GM23248 (cell line): ENCODE measurements at regions not wholly inside any gene's neighbourhood (a gene's known extent, or its start where the extent isn't known, plus 50 kb on each side); places are given as distances from the start of the nearest gene placed in this dataset.

Experiments
- DNase-seq: peaks from one replicate; pipeline ENCODE4 v3.0.0-alpha.2; 2015
- H2AFZ ChIP-seq: fragments of 200-600 bp; sonication (generic); 2 replicates; pipeline ENCODE4 v1.6.1; 2016; ENCODE audit warnings: antibody characterized with exemption
- H3F3A ChIP-seq: fragments of 200-600 bp; sonication (generic); 2 replicates; pipeline ENCODE4 v1.6.1; 2016; ENCODE audit warnings: mild to moderate bottlenecking, antibody characterized with exemption, mixed run types; ENCODE audit not compliant: insufficient read depth
- H3K27ac ChIP-seq: fragments of 200-600 bp; sonication (generic); 2 replicates; pipeline ENCODE4 v1.5.1; 2016; ENCODE audit warnings: mild to moderate bottlenecking
- H3K27me3 ChIP-seq: fragments of 200-600 bp; sonication (generic); replicated peaks from 2 replicates; pipeline ENCODE4 v1.6.1; 2016; ENCODE audit warnings: mild to moderate bottlenecking; ENCODE audit not compliant: insufficient read depth
- H3K36me3 ChIP-seq: fragments of 200-600 bp; sonication (generic); 2 replicates; pipeline ENCODE4 v1.6.1; 2016; ENCODE audit warnings: low read depth, mild to moderate bottlenecking
- H3K4me1 ChIP-seq: fragments of 200-600 bp; sonication (generic); 2 replicates; pipeline ENCODE4 v1.6.1; 2016; ENCODE audit warnings: mild to moderate bottlenecking; ENCODE audit not compliant: insufficient read depth
- H3K4me2 ChIP-seq: fragments of 200-600 bp; sonication (generic); one replicate; pipeline ENCODE4 v1.6.1; 2016; ENCODE audit warnings: mild to moderate bottlenecking; ENCODE audit not compliant: unreplicated experiment
- H3K4me3 ChIP-seq: fragments of 200-600 bp; sonication (generic); 2 replicates; pipeline ENCODE4 v1.5.1; 2016; ENCODE audit warnings: mild to moderate bottlenecking
- H3K79me2 ChIP-seq: fragments of 200-600 bp; sonication (generic); 2 replicates; pipeline ENCODE4 v1.6.1; 2016; ENCODE audit warnings: mild to moderate bottlenecking; ENCODE audit not compliant: insufficient read depth
- H3K9ac ChIP-seq: fragments of 200-600 bp; sonication (generic); 2 replicates; pipeline ENCODE4 v1.6.1; 2016; ENCODE audit warnings: mild to moderate bottlenecking
- H3K9me2 ChIP-seq: fragments of 200-600 bp; sonication (generic); 2 replicates; pipeline ENCODE4 v1.6.1; 2016; ENCODE audit warnings: mixed run types, mild to moderate bottlenecking, moderate library complexity; ENCODE audit not compliant: insufficient read depth
- H3K9me3 ChIP-seq: fragments of 200-600 bp; sonication (generic); one replicate; pipeline ENCODE4 v1.6.1; 2017; ENCODE audit warnings: low read depth
- H4K20me1 ChIP-seq: fragments of 200-600 bp; sonication (generic); 2 replicates; pipeline ENCODE4 v1.6.0; 2016; ENCODE audit not compliant: insufficient read depth
- EZH2 ChIP-seq: fragments of 200-600 bp; sonication (generic); IDR thresholded peaks from 2 replicates; pipeline ENCODE4 v1.6.1; 2018; ENCODE audit warnings: antibody characterized with exemption, mild to moderate bottlenecking; ENCODE audit not compliant: insufficient read depth, poor library complexity, severe bottlenecking
- EZH2phosphoT487 ChIP-seq: fragments of 200-600 bp; sonication (generic); IDR thresholded peaks from 2 replicates; pipeline ENCODE4 v1.6.1; 2018; ENCODE audit warnings: antibody characterized with exemption, moderate library complexity, mild to moderate bottlenecking, low read depth; ENCODE audit not compliant: insufficient read depth
- WGBS, 2 experiments: methylation state at CpG; one replicate each; pipeline ENCODE4 v1.1.6; 2015 to 2017; ENCODE audit warnings: low lambda C conversion rate in 2 of 2, low coverage in 1 of 2; ENCODE audit errors: missing lambda C conversion rate in 2 of 2; 5-methylcytosine and 5-hydroxymethylcytosine counted together
- in situ Hi-C: fragments of 300-500 bp; cut with MboI; formaldehyde crosslinking; loops from 2 replicates; pipeline ENCODE4 v1.15.0; 2020

- Histone ChIP-seq H3K4me1 (no peaks in the 10 kb centered on the region), H3K36me3 (no peaks in the 10 kb centered on the region), H3K9me2 (no peaks in the 10 kb centered on the region), H4K20me1 (no peaks in the 10 kb centered on the region), H3K9me3 (no peaks in the 10 kb centered on the region), H3F3A (no peaks in the 10 kb centered on the region), H3K27me3 (peaks cover 9% of the 10 kb centered on the region; the same call in 1 of the 2 replicates), H3K9ac (no peak overlapping the region), H3K4me3 (no peak overlapping the region), H2AFZ (no peak overlapping the region), H3K27ac (no peak overlapping the region), H3K4me2 (no peak overlapping the region), H3K79me2 (no peaks in the 10 kb centered on the region)
- TF ChIP-seq EZH2phosphoT487 (no peak), EZH2 (no peak)
- DNase-seq: no peak
- in situ Hi-C loops: no loop called here
- WGBS, 2 experiments: 65 to 67% methylated on average over 4 of the region's 4 CpGs
These were observed 58.8 kb upstream of the NEK6 start for GRCh38 chr9:124198948-124199347.

- DNase-seq: no peak
- H4K20me1 ChIP-seq: no peaks in the 10 kb centered on the region
- no peak overlapping the region for H3K4me3 ChIP-seq
- 20 to 31% methylated on average over 3 of the region's 3 CpGs for WGBS, 2 experiments
- no peaks in the 10 kb centered on the region for H3F3A ChIP-seq
- in situ Hi-C loops: no loop called here
- H3K9me2 ChIP-seq: no peaks in the 10 kb centered on the region
- H3K36me3 ChIP-seq: no peaks in the 10 kb centered on the region
- H3K4me1 ChIP-seq: no peaks in the 10 kb centered on the region
- no peaks in the 10 kb centered on the region for H3K79me2 ChIP-seq
- no peaks in the 10 kb centered on the region for H3K9me3 ChIP-seq
- peaks cover 9% of the 10 kb centered on the region; the same call in 1 of the 2 replicates for H3K27me3 ChIP-seq
- H3K9ac ChIP-seq: no peak overlapping the region
- H3K27ac ChIP-seq: no peak overlapping the region
- H3K4me2 ChIP-seq: no peak overlapping the region
- H2AFZ ChIP-seq: no peak overlapping the region
- no peak for TF ChIP-seq EZH2phosphoT487
- TF ChIP-seq EZH2: no peak
These were observed 58.3 kb upstream of the NEK6 start for GRCh38 chr9:124199474-124199873.

GRCh38 chr9:124202447-124202971 is 55.2 kb upstream of the NEK6 start:
- Histone ChIP-seq H4K20me1 (no peaks in the 10 kb centered on the region), H3K27me3 (peaks cover 12% of the 10 kb centered on the region; the same call in 1 of the 2 replicates), H3K27ac (no peak overlapping the region), H3K9me3 (no peaks in the 10 kb centered on the region), H3K36me3 (no peaks in the 10 kb centered on the region), H3K4me1 (no peaks in the 10 kb centered on the region), H3K4me3 (no peak overlapping the region), H3K9me2 (no peaks in the 10 kb centered on the region), H3K4me2 (no peak overlapping the region), H3K9ac (no peak overlapping the region), H2AFZ (no peak overlapping the region), H3K79me2 (no peaks in the 10 kb centered on the region), H3F3A (no peaks in the 10 kb centered on the region)
- no peak for DNase-seq
- TF ChIP-seq EZH2phosphoT487: no peak
- no peak for TF ChIP-seq EZH2
- in situ Hi-C loops: no loop called here
- WGBS, 2 experiments: 72 to 80% methylated on average over 5 of the region's 5 CpGs

- H3K4me1 ChIP-seq: peaks cover 5% of the 10 kb centered on the region
- H2AFZ ChIP-seq: no peak overlapping the region
- H3K4me3 ChIP-seq: no peak overlapping the region
- no peaks in the 10 kb centered on the region for H3K79me2 ChIP-seq
- no peak overlapping the region for H3K27ac ChIP-seq
- in situ Hi-C loops: no loop called here
- no peak for DNase-seq
- peaks cover 12% of the 10 kb centered on the region; the same call in 1 of the 2 replicates for H3K27me3 ChIP-seq
- H4K20me1 ChIP-seq: no peaks in the 10 kb centered on the region
- H3K36me3 ChIP-seq: no peaks in the 10 kb centered on the region
- H3K9me3 ChIP-seq: no peaks in the 10 kb centered on the region
- 58 to 69% methylated on average over 2 of the region's 2 CpGs for WGBS, 2 experiments
- no peak overlapping the region for H3K4me2 ChIP-seq
- TF ChIP-seq EZH2 (no peak), EZH2phosphoT487 (no peak)
- no peak overlapping the region for H3K9ac ChIP-seq
- no peaks in the 10 kb centered on the region for H3K9me2 ChIP-seq
- no peaks in the 10 kb centered on the region for H3F3A ChIP-seq
These were observed 51.9 kb upstream of the NEK6 start for GRCh38 chr9:124205686-124206352.
